Calu3 (cell line): ENCODE measurements at regions not wholly inside any gene's neighbourhood (a gene's known extent, or its start where the extent isn't known, plus 50 kb on each side); places are given as distances from the start of the nearest gene placed in this dataset.

ENCODE experiments used
- BruUV-seq: library from RNA; stranded (reverse); fragments of 400-500 nt; replicated peaks from 2 replicates; lab custom pipeline; 2021; lab: Mats Ljungman, UMichigan
- CTCF ChIA-PET: fragments of 300-600 bp; sonication (Branson Sonifier 250); formaldehyde crosslinking; loops from one replicate; lab custom pipeline; 2022; ENCODE audit warnings: antibody characterized with exemption; lab: Charles Lee
- DNase-seq: peaks from one replicate; pipeline ENCODE4 v3.0.0; 2022
- H3K27ac Mint-ChIP-seq: one replicate; pipeline ENCODE4 v1.8.0; 2022; ENCODE audit warnings: mixed read lengths; ENCODE audit not compliant: unreplicated experiment
- H3K27me3 Mint-ChIP-seq: one replicate; pipeline ENCODE4 v1.8.0; 2022; ENCODE audit warnings: mixed read lengths; ENCODE audit not compliant: unreplicated experiment
- H3K36me3 Mint-ChIP-seq: one replicate; pipeline ENCODE4 v1.8.0; 2022; ENCODE audit warnings: mild to moderate bottlenecking, moderate library complexity, mixed read lengths; ENCODE audit not compliant: insufficient read depth, unreplicated experiment
- H3K4me1 Mint-ChIP-seq: one replicate; pipeline ENCODE4 v1.8.0; 2022; ENCODE audit warnings: mild to moderate bottlenecking, low read depth, mixed read lengths; ENCODE audit not compliant: unreplicated experiment
- H3K4me3 Mint-ChIP-seq: one replicate; pipeline ENCODE4 v1.8.0; 2022; ENCODE audit warnings: mild to moderate bottlenecking, low read depth, moderate library complexity, mixed read lengths; ENCODE audit not compliant: unreplicated experiment
- H3K9me3 Mint-ChIP-seq: one replicate; pipeline ENCODE4 v1.8.0; 2022; ENCODE audit warnings: low read depth, mixed read lengths; ENCODE audit not compliant: unreplicated experiment
- intact Hi-C: fragments of 100-400 bp; cut with micrococcal nuclease; formaldehyde crosslinking; loops from one replicate; pipeline ENCODE4 v1.10.0; 2022; ENCODE audit not compliant: unreplicated experiment
- TF ChIP-seq, protein P1 (sequence below): fragments of 200-600 bp; IDR thresholded peaks from one replicate; pipeline ENCODE4 v1.8.0; 2022; ENCODE audit warnings: antibody characterized with exemption; ENCODE audit not compliant: unreplicated experiment

DNA sequence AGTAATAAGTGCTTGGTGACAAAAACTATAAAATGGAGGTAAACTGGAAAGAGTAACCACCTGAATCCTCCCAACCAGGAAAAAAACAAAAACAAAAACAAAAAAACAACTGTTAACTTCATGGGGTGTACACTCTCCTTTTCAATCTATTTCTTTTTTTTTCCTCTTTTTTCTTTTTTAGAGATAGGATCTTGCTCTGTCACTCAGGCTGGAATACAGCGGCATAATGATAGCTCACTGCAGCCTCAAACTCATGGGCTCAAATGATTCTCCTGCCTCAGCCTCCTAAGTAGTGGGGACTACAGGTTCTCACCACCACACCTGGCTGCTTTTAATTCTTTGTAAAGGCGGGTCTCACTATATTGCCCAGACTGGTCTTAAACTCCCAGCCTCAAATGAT lies 76.8 kb downstream of the PHLDA1 start:
- no peak for DNase-seq
- no TSS peak for BruUV-seq
- Mint-ChIP-seq H3K27me3 (no peaks in the 10 kb centered on the region), H3K4me1 (peaks cover 72% of the 10 kb centered on the region), H3K36me3 (peaks cover 21% of the 10 kb centered on the region), H3K27ac (peak overlapping the region; percentile 95), H3K4me3 (no peak overlapping the region), H3K9me3 (no peaks in the 10 kb centered on the region)
- CTCF ChIA-PET: interaction anchor here (1.4 to 1.5 kb wide), 2 partner anchors 22 to 24 kb away, joined by 3 to 8 read pairs; no protein-coding TSS in a partner anchor
- TF ChIP-seq, protein P1, sequence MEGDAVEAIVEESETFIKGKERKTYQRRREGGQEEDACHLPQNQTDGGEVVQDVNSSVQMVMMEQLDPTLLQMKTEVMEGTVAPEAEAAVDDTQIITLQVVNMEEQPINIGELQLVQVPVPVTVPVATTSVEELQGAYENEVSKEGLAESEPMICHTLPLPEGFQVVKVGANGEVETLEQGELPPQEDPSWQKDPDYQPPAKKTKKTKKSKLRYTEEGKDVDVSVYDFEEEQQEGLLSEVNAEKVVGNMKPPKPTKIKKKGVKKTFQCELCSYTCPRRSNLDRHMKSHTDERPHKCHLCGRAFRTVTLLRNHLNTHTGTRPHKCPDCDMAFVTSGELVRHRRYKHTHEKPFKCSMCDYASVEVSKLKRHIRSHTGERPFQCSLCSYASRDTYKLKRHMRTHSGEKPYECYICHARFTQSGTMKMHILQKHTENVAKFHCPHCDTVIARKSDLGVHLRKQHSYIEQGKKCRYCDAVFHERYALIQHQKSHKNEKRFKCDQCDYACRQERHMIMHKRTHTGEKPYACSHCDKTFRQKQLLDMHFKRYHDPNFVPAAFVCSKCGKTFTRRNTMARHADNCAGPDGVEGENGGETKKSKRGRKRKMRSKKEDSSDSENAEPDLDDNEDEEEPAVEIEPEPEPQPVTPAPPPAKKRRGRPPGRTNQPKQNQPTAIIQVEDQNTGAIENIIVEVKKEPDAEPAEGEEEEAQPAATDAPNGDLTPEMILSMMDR: no peak
- intact Hi-C loops: loop anchor here (10.0 kb wide), 1 partner anchor 430 kb away; no protein-coding TSS in a partner anchor

- TF ChIP-seq, protein P1: no peak
- Mint-ChIP-seq H3K27me3 (no peaks in the 10 kb centered on the region), H3K36me3 (peaks cover 21% of the 10 kb centered on the region), H3K4me3 (peak overlapping the region; percentile 39), H3K27ac (peak overlapping the region; percentile 95), H3K9me3 (no peaks in the 10 kb centered on the region), H3K4me1 (peaks cover 65% of the 10 kb centered on the region)
- intact Hi-C loops: loop anchor here (10.0 kb wide), 1 partner anchor 429 kb away; no protein-coding TSS in a partner anchor
- DNase-seq: peak; percentile 62
- CTCF ChIA-PET: interaction anchor here (1.0 to 1.5 kb wide), 5 partner anchors 9 to 129 kb away, joined by 3 to 8 read pairs (median 3); no protein-coding TSS in a partner anchor
- BruUV-seq: no TSS peak
Observed at GRCh38 chr12:75954041-75954440, 77.5 kb downstream of the PHLDA1 start.

GRCh38 chr12:75953312-75953906 lies 78.2 kb downstream of the PHLDA1 start:
- peak overlapping the region; percentile 95 for H3K27ac Mint-ChIP-seq
- TF ChIP-seq, protein P1: no peak
- CTCF ChIA-PET: interaction anchor here (1.0 to 1.5 kb wide), 5 partner anchors 9 to 128 kb away, joined by 3 to 8 read pairs (median 3); no protein-coding TSS in a partner anchor
- intact Hi-C loops: loop anchor here (10.0 kb wide), 1 partner anchor 429 kb away; no protein-coding TSS in a partner anchor
- no peaks in the 10 kb centered on the region for H3K27me3 Mint-ChIP-seq
- H3K9me3 Mint-ChIP-seq: no peaks in the 10 kb centered on the region
- BruUV-seq: TSS peak; percentile 51
- H3K4me1 Mint-ChIP-seq: peaks cover 59% of the 10 kb centered on the region
- peaks cover 21% of the 10 kb centered on the region for H3K36me3 Mint-ChIP-seq
- H3K4me3 Mint-ChIP-seq: peak overlapping the region; percentile 39
- DNase-seq: peak; percentile 30

- H3K27me3 Mint-ChIP-seq: no peaks in the 10 kb centered on the region
- intact Hi-C loops: loop anchor here (10.0 kb wide), 1 partner anchor 427 kb away; no protein-coding TSS in a partner anchor
- peak overlapping the region; percentile 95 for H3K27ac Mint-ChIP-seq
- H3K4me1 Mint-ChIP-seq: peaks cover 57% of the 10 kb centered on the region
- DNase-seq: no peak
- H3K36me3 Mint-ChIP-seq: peaks cover 21% of the 10 kb centered on the region
- H3K9me3 Mint-ChIP-seq: no peaks in the 10 kb centered on the region
- BruUV-seq: no TSS peak
- TF ChIP-seq, protein P1: no peak
- CTCF ChIA-PET: interaction anchor here (0.7 to 1.6 kb wide), 2 partner anchors 26 to 313 kb away, joined by 3 read pairs; no protein-coding TSS in a partner anchor
- no peak overlapping the region for H3K4me3 Mint-ChIP-seq
Observed at GRCh38 chr12:75951399-75952278, 79.9 kb downstream of the PHLDA1 start.
